SK-N-MC (cell line): ENCODE measurements at regions not wholly inside any gene's neighbourhood (a gene's known extent, or its start where the extent isn't known, plus 50 kb on each side); places are given as distances from the start of the nearest gene placed in this dataset.
"Not testable (repeated sequence)": the region's sequence is repeated elsewhere in the genome, so short reads cannot be mapped to it uniquely, and the experiment has no call there.

Experiments
- EZH2 ChIP-seq: fragments of 200-600 bp; sonication (generic); IDR thresholded peaks from one replicate; pipeline ENCODE4 v1.6.1; 2017; ENCODE audit warnings: antibody characterized with exemption
- POLR2AphosphoS5 ChIP-seq: IDR thresholded peaks from 2 replicates; pipeline ENCODE4 v1.6.1; 2012; ENCODE audit warnings: mild to moderate bottlenecking, low read depth, low read length, borderline replicate concordance

DNA sequence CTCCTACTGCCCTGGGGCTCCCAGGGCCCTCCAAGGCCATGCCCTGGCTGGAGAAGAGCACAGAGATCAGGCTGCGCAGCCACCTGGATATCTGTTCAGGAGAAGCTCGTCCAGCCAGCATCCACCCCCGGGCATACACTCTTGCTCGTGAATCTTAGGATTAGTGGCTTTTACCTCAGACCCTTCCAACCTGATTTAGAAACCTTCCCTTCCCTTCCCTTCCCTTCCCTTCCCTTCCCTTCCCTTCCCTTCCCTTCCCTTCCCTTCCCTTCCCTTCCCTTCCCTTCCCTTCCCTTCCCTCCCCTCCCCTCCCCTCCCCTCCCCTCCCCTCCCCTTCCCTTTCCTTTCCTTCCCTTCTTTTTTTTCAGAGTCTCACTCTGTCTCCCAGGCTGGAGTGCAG lies 99.7 kb upstream of the YWHAQ start:
- not testable (repeated sequence) for TF ChIP-seq POLR2AphosphoS5, EZH2
